SH-SY5Y (cell line): ENCODE measurements at regions not wholly inside any gene's neighbourhood (a gene's known extent, or its start where the extent isn't known, plus 50 kb on each side); places are given as distances from the start of the nearest gene placed in this dataset.

Experiments
- GATA2 ChIP-seq: IDR thresholded peaks from 2 replicates; pipeline ENCODE4 v1.6.1; 2011; ENCODE audit warnings: mild to moderate bottlenecking, low read depth, low read length
- GATA3 ChIP-seq: IDR thresholded peaks from 2 replicates; pipeline ENCODE4 v1.6.1; 2011; ENCODE audit warnings: low read depth, mild to moderate bottlenecking, low read length, moderate library complexity

GRCh38 chr10:7084280-7085005, 326.4 kb downstream of the SFMBT2 start:
- TF ChIP-seq GATA3: no peak

GRCh38 chr10:7082967-7083366, 327.9 kb downstream of the SFMBT2 start:
- TF ChIP-seq GATA3 (no peak), GATA2 (no peak)

- TF ChIP-seq GATA3: no peak
- no peak for TF ChIP-seq GATA2
These were observed 333.0 kb downstream of the SFMBT2 start for GRCh38 chr10:7077880-7078279.

- TF ChIP-seq GATA2 (no peak), GATA3 (no peak)
These were observed 335.0 kb downstream of the SFMBT2 start for GRCh38 chr10:7075851-7076250.

- no peak for TF ChIP-seq GATA2
- TF ChIP-seq GATA3: no peak
These were observed 335.7 kb downstream of the SFMBT2 start for GRCh38 chr10:7075110-7075509.

- no peak for TF ChIP-seq GATA3
These were observed 339.4 kb downstream of the SFMBT2 start for GRCh38 chr10:7071421-7071820.

- TF ChIP-seq GATA2 (no peak), GATA3 (no peak)
These were observed 339.9 kb downstream of the SFMBT2 start for GRCh38 chr10:7070950-7071349.

GRCh38 chr10:7069706-7070105, 341.1 kb downstream of the SFMBT2 start:
- no peak for TF ChIP-seq GATA2
- no peak for TF ChIP-seq GATA3

GRCh38 chr10:7056216-7056615, 354.6 kb downstream of the SFMBT2 start:
- no peak for TF ChIP-seq GATA2
- no peak for TF ChIP-seq GATA3

GRCh38 chr10:7054915-7055314, 355.9 kb downstream of the SFMBT2 start:
- TF ChIP-seq GATA2 (no peak), GATA3 (no peak)

GRCh38 chr10:7053195-7053594, 357.6 kb downstream of the SFMBT2 start:
- no peak for TF ChIP-seq GATA2
- no peak for TF ChIP-seq GATA3

- TF ChIP-seq GATA2: no peak
- no peak for TF ChIP-seq GATA3
These were observed 362.8 kb downstream of the SFMBT2 start for GRCh38 chr10:7048061-7048460.

- TF ChIP-seq GATA3 (no peak), GATA2 (no peak)
These were observed 364.2 kb downstream of the SFMBT2 start for GRCh38 chr10:7046615-7047014.

- TF ChIP-seq GATA3: no peak
- no peak for TF ChIP-seq GATA2
These were observed 364.8 kb downstream of the SFMBT2 start for GRCh38 chr10:7045891-7046599.

- TF ChIP-seq GATA2 (no peak), GATA3 (no peak)
These were observed 367.7 kb downstream of the SFMBT2 start for GRCh38 chr10:7043055-7043653.

- TF ChIP-seq GATA3: no peak
- TF ChIP-seq GATA2: no peak
These were observed 368.3 kb downstream of the SFMBT2 start for GRCh38 chr10:7042419-7043054.
